CD4-positive, alpha-beta T cell treated with Interleukin-2 at 100 ng/mL for 4 hours (primary cell): ENCODE measurements at regions not wholly inside any gene's neighbourhood (a gene's known extent, or its start where the extent isn't known, plus 50 kb on each side); places are given as distances from the start of the nearest gene placed in this dataset.
"Not testable (repeated sequence)": the region's sequence is repeated elsewhere in the genome, so short reads cannot be mapped to it uniquely, and the experiment has no call there.

Experiments used
- DNase-seq: peaks from one replicate; pipeline ENCODE4 v3.0.0-alpha.2; 2020; ENCODE audit warnings: low spot score

- no peak for DNase-seq
These were observed 214.8 kb upstream of the ADO start for GRCh38 chr10:62589689-62590088.

GRCh38 chr10:62590306-62590705 lies 214.2 kb upstream of the ADO start:
- no peak for DNase-seq

GRCh38 chr10:62594093-62594520 lies 210.4 kb upstream of the ADO start:
- DNase-seq, result peak; percentile 48

- DNase-seq, result no peak
These were observed 207.3 kb upstream of the ADO start for GRCh38 chr10:62597226-62597625.

- no peak for DNase-seq
These were observed 205.4 kb upstream of the ADO start for GRCh38 chr10:62599161-62599560.

GRCh38 chr10:62606551-62606950 lies 198.0 kb upstream of the ADO start:
- DNase-seq, result not testable (repeated sequence)

GRCh38 chr10:62608189-62608875 lies 196.2 kb upstream of the ADO start:
- DNase-seq, result not testable (repeated sequence)

- DNase-seq, result peak; percentile 82
These were observed 193.8 kb upstream of the ADO start for GRCh38 chr10:62610649-62611229.

- no peak for DNase-seq
These were observed 191.1 kb upstream of the ADO start for GRCh38 chr10:62613424-62613823.

- DNase-seq, result no peak
These were observed 190.7 kb upstream of the ADO start for GRCh38 chr10:62613859-62614258.

GRCh38 chr10:62614389-62615157 lies 189.9 kb upstream of the ADO start:
- DNase-seq, result peak; percentile 30

GRCh38 chr10:62616885-62617590 lies 187.5 kb upstream of the ADO start:
- no peak for DNase-seq

GRCh38 chr10:62617652-62618051 lies 186.9 kb upstream of the ADO start:
- DNase-seq, result no peak

- DNase-seq, result no peak
These were observed 186.5 kb upstream of the ADO start for GRCh38 chr10:62618054-62618453.

- DNase-seq, result no peak
These were observed 185.7 kb upstream of the ADO start for GRCh38 chr10:62618576-62619412.

GRCh38 chr10:62619413-62619738 lies 185.1 kb upstream of the ADO start:
- DNase-seq, result no peak

GRCh38 chr10:62620491-62620890 lies 184.0 kb upstream of the ADO start:
- DNase-seq, result no peak

- no peak for DNase-seq
These were observed 181.3 kb upstream of the ADO start for GRCh38 chr10:62623223-62623622.

GRCh38 chr10:62625484-62625883 lies 179.0 kb upstream of the ADO start:
- no peak for DNase-seq

- no peak for DNase-seq
These were observed 178.4 kb upstream of the ADO start for GRCh38 chr10:62626079-62626478.

GRCh38 chr10:62626817-62627216 lies 177.7 kb upstream of the ADO start:
- no peak for DNase-seq

- no peak for DNase-seq
These were observed 176.5 kb upstream of the ADO start for GRCh38 chr10:62627983-62628382.
